ENCODE measurements at regions not wholly inside any gene's neighbourhood (a gene's known extent, or its start where the extent isn't known, plus 50 kb on each side); places are given as distances from the start of the nearest gene placed in this dataset.
"Not testable (repeated sequence)": the region's sequence is repeated elsewhere in the genome, so short reads cannot be mapped to it uniquely, and the experiment has no call there.

- DNase-seq (ENCODE audit: low read depth) = no peak
Measured at GRCh38 chr6:121765060-121765459, 329.6 kb downstream of the GJA1 start.

GRCh38 chr6:121767211-121767610 lies 331.8 kb downstream of the GJA1 start:
- DNase-seq (ENCODE audit: low read depth) = no peak

DNA sequence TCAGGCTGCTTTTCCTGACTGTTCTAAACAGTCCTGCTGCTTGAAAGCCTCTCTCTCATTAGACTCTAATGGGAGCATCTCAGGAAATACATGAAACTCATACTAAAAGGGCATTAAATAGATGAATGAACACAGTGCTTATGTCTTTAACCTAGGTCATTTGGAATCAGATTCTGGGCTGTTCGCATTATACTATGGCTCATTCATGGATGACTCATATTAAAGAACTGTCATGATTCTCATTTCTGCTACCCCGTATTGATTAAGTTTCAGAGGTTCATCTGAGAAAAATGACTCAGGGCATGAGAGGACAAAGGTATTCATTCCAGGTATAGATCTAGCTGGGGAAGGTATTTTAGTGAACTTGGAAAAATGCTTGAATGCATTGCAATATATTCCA lies 335.5 kb downstream of the GJA1 start:
- no peak for DNase-seq (ENCODE audit: low read depth)

- no peak for DNase-seq (ENCODE audit: low read depth)
Measured at GRCh38 chr6:121771937-121772720, 336.7 kb downstream of the GJA1 start.

DNA sequence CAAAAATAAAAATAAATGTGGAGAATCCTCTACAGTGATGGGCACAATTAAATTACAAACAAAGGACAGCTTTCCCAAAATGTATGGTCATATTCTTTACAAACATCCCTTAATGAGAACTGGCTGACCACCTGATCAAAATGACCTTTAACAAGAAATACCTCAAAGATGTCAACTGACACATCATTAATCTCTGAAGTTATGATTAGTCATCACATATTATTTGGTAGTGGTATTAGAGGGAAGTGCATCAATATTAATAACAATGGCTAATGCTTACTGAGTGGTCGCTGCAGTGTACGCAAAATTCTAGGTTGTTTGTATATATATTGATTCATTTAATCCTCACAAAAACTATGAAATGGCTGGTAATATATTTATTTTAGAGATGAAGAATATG lies 340.6 kb downstream of the GJA1 start:
- no peak for DNase-seq (ENCODE audit: low read depth)

DNA sequence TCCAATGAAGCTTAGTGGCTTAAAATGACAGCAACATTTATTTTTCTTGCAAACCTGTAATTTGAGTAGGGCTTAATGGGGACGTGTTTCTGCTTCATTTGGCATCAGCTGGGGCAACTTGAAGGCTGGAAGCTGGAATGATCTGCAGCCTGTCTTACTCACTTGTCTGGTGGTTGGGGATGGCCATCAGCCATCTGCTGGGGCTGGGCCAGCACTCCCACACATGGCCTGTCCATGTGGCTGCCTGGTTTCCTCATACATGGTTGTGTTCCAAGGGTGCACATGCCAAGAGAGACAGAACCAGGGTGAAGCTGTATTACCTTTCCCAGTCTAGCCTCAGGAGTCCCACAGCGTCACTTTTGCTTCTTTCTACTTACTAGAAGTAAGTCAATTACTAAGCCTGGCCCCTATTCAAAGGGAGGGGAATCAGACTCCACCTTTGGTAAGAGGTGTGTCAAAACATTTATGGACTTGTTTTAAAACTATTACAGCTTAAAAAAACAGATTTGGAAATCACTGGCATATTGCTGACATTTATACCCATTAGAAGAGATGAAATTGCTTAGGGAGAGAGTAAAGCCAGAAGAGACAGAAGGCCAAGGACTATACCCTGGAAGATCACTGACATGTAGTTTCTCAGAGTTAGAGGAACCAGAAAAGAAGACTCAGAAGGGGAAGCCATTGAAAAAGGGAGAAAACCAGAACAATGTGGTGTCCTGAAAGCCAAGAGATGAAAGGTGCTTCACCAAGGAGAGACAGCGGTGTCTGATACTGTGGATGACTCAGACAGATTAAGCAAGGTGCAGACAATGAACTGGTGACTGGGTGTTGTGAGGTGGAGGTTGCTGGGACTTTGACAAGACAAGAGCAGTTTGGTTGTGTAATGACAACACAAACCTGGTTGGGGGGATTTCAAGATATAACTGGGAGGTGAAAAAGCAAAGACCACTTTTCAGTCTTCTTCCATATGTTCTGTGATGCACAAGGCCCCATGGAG lies 345.2 kb downstream of the GJA1 start:
- DNase-seq (ENCODE audit: low read depth) = no peak

DNA sequence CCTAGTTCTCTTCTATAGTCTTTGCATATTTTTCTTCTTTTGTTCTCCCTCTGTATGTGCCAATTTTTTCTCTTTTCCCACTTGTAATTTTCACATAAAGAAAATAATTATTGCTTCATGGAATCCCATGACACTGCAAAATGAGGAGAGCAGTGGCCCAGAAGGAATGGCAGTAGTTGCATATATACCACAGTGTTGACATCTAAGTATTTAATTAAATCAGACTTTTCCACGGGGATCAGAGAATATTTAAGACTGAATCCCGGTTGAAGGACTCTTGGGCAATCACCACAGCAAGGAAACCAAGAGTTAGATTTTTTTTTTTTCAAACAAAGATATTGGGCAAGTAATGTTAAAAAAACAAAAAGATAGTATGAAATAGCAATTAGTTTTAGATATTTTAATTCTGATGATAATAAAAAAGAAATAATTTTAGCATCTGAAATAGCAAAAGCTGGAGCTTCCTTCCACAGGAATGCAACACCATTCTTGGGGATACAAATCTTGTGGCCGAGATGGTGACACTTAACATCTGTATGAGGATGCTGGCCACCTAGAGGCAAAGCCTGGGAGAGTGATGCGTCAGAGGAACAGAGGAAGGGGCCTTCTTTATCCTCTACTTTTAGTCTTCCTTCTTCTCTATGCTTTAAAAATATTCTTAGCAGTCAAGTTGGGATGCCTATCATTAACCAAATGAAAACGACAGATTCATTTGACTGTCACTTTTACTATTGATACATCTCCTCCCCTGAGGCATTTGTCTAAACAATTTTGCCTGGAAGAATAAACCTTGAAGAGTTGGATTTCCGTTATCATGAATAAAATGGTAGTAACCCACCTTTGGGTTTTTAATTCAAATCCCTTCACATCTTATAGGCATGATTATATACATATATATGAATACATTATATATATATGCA lies 356.2 kb downstream of the GJA1 start:
- no peak for DNase-seq (ENCODE audit: low read depth)

- DNase-seq (ENCODE audit: low read depth) = no peak
Measured at GRCh38 chr6:121794630-121795029, 359.2 kb downstream of the GJA1 start.

- DNase-seq (ENCODE audit: low read depth) = not testable (repeated sequence)
Measured at GRCh38 chr6:121797598-121797997, 362.2 kb downstream of the GJA1 start.

- not testable (repeated sequence) for DNase-seq (ENCODE audit: low read depth)
Measured at GRCh38 chr6:121798126-121798525, 362.7 kb downstream of the GJA1 start.

DNA sequence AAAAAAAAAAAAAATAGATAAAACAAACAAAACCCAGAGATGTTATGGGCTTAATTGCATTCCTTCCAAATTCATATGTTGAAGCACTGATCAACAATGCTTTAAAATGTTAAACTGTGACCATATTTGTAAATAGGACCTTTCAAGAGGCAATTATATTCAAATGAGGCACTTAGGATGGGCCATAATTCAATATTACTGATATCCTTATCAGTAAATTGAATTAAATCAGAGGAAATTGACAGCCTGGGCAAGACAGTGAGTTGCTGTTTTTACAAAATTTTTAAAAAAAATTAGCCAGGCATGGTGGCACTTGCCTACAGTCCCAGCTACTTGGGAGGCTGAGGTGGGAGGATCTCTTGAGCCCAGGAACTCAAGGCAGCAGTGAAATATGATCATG lies 364.1 kb downstream of the GJA1 start:
- DNase-seq (ENCODE audit: low read depth) = no peak

DNA sequence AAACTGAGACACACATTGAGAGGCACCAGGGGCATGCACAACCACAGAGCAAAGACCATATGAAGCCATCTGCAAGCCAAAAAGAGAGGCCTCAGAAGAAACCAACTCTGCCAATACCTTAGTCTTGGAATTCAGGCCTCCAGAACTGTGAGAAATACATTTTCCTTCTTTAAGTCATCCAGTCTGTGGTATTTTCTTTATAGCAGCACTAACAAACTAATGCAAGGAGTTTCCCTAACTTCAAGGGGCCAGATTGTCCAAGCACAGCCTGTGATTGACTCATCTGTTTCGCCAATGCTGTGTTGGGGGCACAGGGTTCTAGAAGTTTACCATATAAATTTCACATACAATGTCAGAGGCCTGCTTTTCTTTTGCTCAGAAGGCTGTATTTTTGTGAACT lies 364.6 kb downstream of the GJA1 start:
- no peak for DNase-seq (ENCODE audit: low read depth)

- DNase-seq (ENCODE audit: low read depth) = no peak
Measured at GRCh38 chr6:121806116-121806515, 370.7 kb downstream of the GJA1 start.

- DNase-seq (ENCODE audit: low read depth) = no peak
Measured at GRCh38 chr6:121809211-121809610, 373.8 kb downstream of the GJA1 start.

GRCh38 chr6:121810158-121811032 lies 374.9 kb downstream of the GJA1 start:
- no peak for DNase-seq (ENCODE audit: low read depth)

DNA sequence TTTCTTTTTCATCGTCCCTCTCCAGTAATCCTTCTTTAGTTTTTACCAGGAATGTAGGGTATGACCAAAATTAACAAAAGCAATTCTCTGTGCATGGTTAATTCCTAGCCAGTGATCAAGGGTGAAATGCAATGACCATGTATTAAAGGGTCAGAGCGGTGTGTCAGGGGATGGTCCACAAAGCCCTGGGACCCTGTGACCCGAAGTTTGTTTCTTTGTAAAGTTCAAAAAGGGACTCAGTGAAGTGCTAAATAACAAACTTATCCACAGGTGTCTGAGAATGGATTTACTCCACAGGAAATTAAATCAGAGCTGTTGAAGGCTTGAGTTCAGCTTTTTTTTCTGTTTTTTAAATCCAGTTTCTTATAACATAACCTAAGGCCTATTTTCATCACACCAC lies 375.7 kb downstream of the GJA1 start:
- DNase-seq (ENCODE audit: low read depth) = no peak

- DNase-seq (ENCODE audit: low read depth) = no peak
Measured at GRCh38 chr6:121816361-121816760, 380.9 kb downstream of the GJA1 start.

DNA sequence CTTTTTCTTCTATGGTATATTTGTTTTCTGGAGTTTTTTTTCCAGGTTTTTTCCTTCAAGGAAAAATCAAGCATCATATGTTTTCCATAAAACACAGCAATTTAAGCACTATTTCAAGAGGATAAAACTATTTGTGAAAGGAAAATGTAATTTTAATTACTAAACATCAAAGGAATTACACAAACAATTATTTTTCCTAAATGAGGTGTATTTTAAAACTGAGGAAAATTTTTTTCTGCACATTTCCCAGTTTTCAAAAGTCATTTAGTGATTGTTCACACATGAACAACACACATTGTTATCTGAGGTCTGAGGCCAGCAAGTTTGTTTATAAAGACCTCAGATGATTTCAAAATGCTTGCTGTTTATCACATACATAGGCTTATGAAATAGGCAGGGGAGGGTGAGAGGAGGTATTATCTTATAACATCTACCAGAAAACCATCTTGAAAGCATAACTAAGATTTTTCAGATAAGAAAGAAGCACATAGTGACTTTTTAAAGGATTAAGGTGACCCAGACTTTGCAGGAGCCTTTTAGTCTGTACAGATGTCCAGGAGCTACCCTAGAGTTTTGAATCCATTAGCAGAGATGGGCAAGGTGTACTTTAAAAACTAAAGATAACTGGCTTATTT lies 381.6 kb downstream of the GJA1 start:
- no peak for DNase-seq (ENCODE audit: low read depth)

DNA sequence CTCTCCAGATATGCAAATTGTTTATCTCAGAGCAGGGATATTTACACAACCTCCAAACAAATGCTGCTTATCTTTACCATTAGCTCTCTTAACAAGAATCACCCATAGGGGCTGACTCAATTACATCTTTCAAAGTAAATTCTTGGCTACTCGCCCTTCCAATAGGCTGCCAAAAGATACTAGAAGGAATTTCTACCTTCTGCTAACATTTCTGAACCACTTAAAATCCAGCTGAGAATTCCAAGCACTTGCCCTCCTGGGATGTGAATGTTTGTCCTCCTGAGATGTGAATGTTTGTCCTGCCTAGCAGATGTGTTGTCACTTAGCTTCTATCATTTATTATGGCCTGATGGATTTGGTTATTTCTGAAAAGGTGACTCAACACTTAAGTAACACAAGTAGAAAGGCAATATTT lies 388.0 kb downstream of the GJA1 start:
- DNase-seq (ENCODE audit: low read depth) = no peak

GRCh38 chr6:121826156-121826810 lies 390.8 kb downstream of the GJA1 start:
- no peak for DNase-seq (ENCODE audit: low read depth)
